CD4-positive, alpha-beta T cell treated with Interleukin-6 at 100 ng/mL for 8 hours (primary cell): ENCODE measurements at regions not wholly inside any gene's neighbourhood (a gene's known extent, or its start where the extent isn't known, plus 50 kb on each side); places are given as distances from the start of the nearest gene placed in this dataset.
"Not testable (repeated sequence)": the region's sequence is repeated elsewhere in the genome, so short reads cannot be mapped to it uniquely, and the experiment has no call there.

Experiments
- DNase-seq: peaks from one replicate; pipeline ENCODE4 v3.0.0-alpha.2; 2020; ENCODE audit warnings: mixed read lengths, low spot score

- DNase-seq: no peak
Measured at GRCh38 chr3:194014756-194015155, 121.2 kb upstream of the HES1 start.

DNA sequence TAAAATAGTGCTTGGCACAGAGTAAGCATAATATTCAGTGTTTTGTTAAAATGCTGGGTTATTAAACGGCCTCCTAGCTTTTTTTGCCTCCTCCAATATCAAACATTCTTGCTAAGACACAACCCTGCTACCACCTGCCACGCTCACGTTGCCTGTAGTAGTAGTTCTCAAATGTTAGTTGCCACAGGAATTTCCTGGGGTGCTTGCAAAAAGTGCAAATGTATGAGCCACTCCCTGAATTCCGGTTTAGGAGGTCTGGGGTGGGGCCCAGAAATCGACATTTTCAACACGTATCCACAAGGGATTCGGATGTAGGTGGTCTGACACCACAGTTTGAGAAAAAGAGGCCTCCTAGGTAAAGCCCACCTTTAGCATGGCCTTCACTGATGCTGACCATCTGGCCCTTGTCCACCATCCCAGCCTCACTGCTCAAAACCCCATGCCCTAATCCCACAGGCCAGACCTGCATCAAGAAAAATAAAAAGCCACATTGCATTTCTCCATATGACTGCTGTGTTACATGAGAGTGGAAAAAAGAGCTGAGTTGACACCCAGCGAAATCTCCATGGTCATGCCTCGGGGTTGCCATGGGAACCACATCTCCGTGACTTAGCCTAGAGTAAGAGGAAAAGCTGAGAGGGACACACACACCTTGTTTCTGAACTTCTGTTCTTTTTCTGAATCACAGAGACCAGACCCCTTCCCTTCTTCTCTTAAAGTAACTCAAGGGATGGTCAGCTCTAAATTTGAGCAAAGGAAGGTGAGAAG lies 116.4 kb upstream of the HES1 start:
- no peak for DNase-seq

GRCh38 chr3:194022052-194022451 lies 113.9 kb upstream of the HES1 start:
- DNase-seq: no peak

- DNase-seq: no peak
Measured at GRCh38 chr3:194022816-194023215, 113.1 kb upstream of the HES1 start.

- DNase-seq: no peak
Measured at GRCh38 chr3:194023501-194024280, 112.3 kb upstream of the HES1 start.

GRCh38 chr3:194025119-194025518 lies 110.8 kb upstream of the HES1 start:
- no peak for DNase-seq

DNA sequence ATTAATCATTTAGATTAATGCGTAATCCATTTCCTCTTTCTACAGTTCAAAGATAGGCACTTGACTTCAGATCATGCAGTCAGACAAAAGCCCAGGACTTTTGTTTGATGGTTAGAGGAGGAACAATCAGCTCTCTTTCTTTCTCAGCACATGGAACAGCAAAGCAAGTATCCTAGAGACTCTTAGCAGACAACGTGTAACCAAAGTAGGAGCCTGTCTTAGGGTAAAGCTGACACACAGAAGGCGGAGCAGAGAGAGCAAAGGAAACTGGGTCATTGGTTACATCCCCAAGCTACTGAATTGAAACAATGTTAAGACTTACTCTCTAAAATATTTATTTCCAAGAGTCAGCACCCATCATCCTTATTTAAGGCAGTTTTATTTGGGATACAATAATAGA lies 110.0 kb upstream of the HES1 start:
- no peak for DNase-seq

DNA sequence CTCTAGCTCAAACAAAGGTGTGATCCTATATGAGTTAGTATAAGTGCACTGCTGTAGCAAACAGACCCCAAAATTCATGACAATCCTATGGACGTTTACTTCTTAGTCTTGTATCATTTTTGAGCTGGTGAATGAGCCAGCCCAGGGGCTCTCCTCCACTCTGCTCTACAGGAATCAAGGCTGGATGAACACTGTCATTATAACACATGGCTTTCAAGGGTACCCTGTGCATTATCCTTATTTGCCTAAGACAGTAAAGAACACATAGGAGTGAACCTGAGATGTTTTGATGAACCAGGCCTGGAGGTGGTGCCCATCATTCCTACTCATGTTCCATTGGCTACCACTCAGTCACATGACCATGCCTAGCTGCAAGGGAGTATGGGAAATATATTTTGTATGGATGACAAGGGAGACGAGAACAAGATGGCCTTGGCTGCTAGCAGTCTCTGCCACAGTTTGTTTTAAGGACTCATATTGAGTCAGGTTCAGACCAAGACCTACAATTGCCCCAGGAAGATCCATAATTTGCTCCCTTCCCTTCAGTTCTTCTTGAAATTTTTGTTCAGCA lies 107.4 kb upstream of the HES1 start:
- no peak for DNase-seq

- DNase-seq: no peak
Measured at GRCh38 chr3:194029846-194030245, 106.1 kb upstream of the HES1 start.

GRCh38 chr3:194030372-194030771 lies 105.6 kb upstream of the HES1 start:
- DNase-seq: no peak

- no peak for DNase-seq
Measured at GRCh38 chr3:194031349-194031748, 104.6 kb upstream of the HES1 start.

DNA sequence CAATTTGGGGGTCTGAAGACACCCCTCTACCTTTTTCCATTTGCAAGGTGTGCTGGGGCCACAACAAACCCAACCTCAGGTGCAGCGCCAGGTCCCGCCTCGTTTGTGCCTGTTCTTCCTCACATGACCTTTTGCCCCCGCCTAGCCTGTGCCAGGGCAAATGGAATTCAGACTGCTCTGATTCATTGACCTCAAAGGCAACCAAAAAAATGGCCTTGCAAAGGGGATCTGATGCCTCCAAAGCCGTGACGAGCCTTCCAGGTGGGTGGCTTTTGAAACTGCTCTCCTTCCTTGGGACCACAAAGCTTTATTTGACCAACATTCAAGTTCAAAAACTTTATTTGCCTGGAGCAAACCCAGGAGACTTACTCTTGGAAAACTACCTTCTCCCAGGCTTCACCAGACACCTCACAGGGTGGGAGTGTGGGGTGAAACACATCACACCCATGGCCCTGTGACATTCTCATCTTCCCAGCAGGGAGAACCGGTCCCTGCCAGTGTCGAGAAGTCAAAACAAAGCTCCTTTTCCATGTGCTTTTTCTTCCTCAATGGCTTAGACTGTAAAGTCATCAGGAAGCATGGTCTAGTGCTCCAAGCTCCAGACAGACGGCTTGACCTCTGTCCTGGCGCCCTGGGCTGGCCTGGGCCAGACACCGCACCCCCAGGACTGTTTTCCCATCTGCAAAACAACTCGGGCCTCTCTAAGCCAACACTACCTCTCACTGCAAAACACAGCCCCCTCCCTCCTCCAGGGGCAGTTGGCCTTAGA lies 103.9 kb upstream of the HES1 start:
- no peak for DNase-seq

DNA sequence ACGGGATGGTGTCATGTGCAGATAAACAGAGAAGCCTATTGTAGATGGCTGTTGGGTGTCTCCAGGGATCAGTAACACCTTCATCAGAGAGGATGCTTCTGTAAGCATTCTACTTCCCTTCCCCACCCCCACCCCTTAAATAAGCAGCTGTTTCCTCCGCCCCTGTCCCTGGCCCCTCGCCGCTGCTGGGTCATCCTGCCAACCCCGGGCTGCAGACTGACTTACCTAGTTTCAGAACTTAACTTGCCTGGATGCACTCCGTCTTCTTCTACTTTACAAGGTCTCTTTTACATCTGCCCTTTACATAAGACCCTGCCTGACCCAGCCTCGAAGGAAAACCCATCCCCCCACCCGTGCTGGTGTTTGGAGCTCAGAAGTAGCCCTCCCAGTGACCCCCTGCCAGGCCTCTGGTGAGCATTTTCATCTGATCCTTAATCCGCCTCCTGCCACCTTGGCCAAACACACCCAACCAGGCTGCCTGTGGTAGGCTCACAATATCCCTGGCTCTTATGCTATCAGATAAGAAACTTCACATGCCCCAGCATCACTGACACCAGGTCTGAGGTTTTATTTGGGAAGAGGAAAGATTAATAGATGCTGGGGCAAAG lies 103.0 kb upstream of the HES1 start:
- DNase-seq: no peak

DNA sequence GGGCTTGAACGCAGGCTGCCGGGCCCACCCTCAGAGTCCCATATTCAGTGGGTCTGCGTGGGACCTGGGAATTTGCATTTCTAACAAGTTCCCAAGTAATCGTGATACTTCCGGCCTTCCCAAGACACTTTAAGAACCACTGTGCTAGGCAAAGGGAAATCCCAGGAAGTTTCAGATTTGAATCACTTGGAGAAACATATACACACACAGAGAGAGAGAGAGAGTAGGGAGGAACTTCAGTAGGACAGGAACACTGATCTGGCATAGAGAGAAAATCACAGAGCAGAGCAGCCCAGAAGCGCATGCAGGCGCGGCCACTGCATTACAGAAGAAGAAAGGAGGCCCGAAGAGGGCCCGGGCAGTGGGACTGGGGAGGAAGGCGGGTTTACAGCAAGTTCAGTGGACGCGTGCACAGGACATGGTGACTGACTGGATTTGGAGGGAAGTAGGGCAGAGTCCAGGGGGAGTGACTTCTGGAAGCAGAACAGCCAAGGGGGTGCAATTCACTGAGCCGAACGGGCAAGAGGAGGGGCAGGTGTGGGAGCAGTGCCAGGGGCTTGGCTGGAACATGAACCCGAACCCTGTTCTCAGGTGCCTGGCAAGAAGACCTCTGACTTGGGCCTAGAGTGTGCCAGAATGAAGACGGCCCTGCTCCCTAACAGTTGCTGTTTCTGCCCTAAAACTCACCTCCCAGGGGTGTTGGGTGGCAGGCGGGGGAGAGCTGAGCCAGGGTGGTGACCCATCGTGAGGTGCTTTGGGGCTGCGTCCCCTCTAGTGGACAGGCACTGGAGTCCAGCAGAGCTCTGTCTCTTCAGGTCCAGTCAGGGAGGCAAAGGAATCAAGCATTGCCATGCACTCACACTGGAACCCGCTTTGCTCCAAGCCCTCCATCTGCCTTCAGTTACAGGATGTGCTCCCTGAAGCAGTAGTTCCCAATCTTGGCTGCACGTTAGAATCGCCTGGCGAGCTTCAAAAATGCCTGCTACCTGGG lies 101.3 kb upstream of the HES1 start:
- no peak for DNase-seq

- no peak for DNase-seq
Measured at GRCh38 chr3:194035406-194036138, 100.4 kb upstream of the HES1 start.

DNA sequence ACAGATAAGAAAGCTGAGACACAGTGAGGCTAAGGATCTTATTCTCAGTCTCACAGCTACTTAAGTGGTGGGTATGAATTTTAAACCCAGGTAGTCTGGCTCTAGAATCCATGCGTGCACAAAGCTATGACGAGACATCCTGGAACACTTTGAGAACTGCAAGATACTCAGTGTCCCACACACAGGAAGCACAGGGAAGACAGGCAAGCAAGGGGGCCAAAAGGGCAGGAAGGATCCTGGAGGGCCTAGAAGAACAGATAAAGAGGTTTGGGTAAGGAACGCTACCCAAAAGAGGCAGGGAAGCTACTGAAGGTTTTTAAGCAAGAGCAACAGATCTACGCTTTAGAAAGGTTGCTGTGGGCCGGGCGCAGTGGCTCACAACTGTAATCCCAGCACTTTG lies 99.1 kb upstream of the HES1 start:
- DNase-seq: no peak

DNA sequence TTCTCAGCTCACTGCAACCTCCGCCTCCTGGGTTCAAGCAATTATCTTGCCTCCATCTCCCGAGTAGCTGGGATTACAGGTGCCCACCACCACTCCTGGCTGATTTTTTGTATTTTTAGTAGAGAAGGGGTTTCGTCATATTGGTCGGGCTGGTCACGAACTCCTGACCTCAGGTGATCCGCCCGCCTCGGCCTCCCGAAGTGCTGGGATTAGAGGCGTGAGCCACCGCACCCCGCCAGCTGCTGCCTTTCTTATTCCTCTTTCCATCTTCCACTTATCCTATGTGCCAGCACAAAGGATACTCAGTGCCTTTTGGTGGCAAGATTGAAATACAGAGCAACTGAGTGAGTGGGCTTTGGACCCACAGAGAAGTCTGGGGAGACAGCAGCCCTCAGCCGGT lies 97.6 kb upstream of the HES1 start:
- DNase-seq: not testable (repeated sequence)

- DNase-seq: no peak
Measured at GRCh38 chr3:194038960-194039359, 97.0 kb upstream of the HES1 start.

DNA sequence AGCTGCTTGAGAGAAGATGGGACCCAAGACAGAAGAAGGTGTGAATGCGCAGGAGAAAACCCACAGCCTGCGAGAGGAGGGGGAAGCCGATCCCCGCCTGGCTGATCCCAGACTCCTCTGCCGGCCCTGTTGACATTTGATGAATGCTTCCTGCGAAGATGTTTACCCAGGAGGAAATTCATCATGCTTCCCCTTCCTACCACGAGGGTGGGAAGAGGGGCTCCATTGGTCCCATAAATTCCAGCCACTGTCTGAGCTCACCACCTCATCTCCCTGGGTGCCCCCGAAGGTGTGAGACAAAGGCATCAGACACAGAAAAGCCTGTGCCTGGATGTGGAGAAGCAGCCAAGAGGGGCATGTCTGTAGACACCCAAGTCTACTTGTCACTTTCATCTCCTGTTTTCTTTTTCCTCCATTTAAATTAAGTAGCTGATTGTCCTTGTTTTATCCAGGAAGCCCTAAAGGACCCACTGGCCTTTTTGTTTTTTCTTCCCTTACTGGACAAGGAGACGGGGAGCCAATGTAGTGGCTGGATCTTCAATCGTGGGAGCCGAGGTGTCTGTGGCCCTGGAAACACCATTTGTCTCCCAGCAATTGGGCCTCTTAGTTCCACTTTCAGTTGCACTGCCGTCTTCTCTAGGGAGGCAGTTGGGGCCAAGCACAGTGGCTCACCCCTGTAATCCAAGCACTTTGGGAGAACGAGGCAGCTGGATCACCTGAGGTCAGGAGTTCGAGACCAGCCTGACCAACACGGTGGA lies 95.3 kb upstream of the HES1 start:
- DNase-seq: no peak
